22Rv1 (cell line): ENCODE measurements at regions not wholly inside any gene's neighbourhood (a gene's known extent, or its start where the extent isn't known, plus 50 kb on each side); places are given as distances from the start of the nearest gene placed in this dataset.

Source experiments
- ZFX ChIP-seq: fragments of 450-650 bp; IDR thresholded peaks from 2 replicates; pipeline ENCODE4 v1.6.1; 2017; ENCODE audit warnings: antibody characterized with exemption, borderline replicate concordance
- TF ChIP-seq, protein P1 (sequence below): fragments of 450-650 bp; IDR thresholded peaks from 2 replicates; pipeline ENCODE4 v1.5.1; 2017; ENCODE audit warnings: mild to moderate bottlenecking

DNA sequence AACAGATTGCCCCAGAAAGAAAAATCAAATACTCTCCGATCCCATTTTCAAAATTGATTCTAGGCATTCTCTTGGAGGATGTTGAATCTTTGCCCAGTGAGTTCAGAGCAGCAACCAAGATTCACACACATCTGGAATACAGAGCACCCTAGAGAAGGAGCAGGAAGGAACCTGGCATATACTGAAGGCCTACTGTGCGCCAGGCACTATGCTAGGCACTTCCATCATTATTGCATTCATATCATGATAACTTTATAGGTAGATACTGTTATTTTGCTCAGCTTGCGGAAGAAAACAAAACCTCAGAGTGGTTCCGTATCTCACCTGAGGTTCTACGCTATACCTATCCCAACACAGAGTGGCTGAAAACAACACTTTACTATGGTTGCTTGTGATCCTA lies 160.3 kb upstream of the SERTAD2 start:
- TF ChIP-seq, protein P1, sequence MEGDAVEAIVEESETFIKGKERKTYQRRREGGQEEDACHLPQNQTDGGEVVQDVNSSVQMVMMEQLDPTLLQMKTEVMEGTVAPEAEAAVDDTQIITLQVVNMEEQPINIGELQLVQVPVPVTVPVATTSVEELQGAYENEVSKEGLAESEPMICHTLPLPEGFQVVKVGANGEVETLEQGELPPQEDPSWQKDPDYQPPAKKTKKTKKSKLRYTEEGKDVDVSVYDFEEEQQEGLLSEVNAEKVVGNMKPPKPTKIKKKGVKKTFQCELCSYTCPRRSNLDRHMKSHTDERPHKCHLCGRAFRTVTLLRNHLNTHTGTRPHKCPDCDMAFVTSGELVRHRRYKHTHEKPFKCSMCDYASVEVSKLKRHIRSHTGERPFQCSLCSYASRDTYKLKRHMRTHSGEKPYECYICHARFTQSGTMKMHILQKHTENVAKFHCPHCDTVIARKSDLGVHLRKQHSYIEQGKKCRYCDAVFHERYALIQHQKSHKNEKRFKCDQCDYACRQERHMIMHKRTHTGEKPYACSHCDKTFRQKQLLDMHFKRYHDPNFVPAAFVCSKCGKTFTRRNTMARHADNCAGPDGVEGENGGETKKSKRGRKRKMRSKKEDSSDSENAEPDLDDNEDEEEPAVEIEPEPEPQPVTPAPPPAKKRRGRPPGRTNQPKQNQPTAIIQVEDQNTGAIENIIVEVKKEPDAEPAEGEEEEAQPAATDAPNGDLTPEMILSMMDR: no peak
- TF ChIP-seq ZFX: no peak
